GM10266 (cell line): ENCODE measurements at regions not wholly inside any gene's neighbourhood (a gene's known extent, or its start where the extent isn't known, plus 50 kb on each side); places are given as distances from the start of the nearest gene placed in this dataset.

Source experiments
- DNase-seq: peaks from one replicate; pipeline ENCODE4 v3.0.0; 2012; ENCODE audit errors: extremely low spot score
- CTCF ChIP-seq: IDR thresholded peaks from 2 replicates; pipeline ENCODE4 v1.5.1; 2012; ENCODE audit warnings: mild to moderate bottlenecking, low read depth; ENCODE audit not compliant: control insufficient read depth, insufficient read depth; ENCODE audit errors: missing control alignments

GRCh38 chrX:150155436-150156035, 207.6 kb upstream of the MAMLD1 start:
- no peak for DNase-seq
- TF ChIP-seq CTCF = no peak

GRCh38 chrX:150156615-150157014, 206.5 kb upstream of the MAMLD1 start:
- TF ChIP-seq CTCF = no peak
- no peak for DNase-seq

- no peak for TF ChIP-seq CTCF
- DNase-seq = no peak
These were observed 205.8 kb upstream of the MAMLD1 start for GRCh38 chrX:150157291-150157690.

- no peak for TF ChIP-seq CTCF
- no peak for DNase-seq
These were observed 204.4 kb upstream of the MAMLD1 start for GRCh38 chrX:150158554-150159332.

GRCh38 chrX:150159537-150159936, 203.6 kb upstream of the MAMLD1 start:
- no peak for DNase-seq
- no peak for TF ChIP-seq CTCF

GRCh38 chrX:150160656-150161055, 202.5 kb upstream of the MAMLD1 start:
- DNase-seq = no peak
- TF ChIP-seq CTCF = no peak

- TF ChIP-seq CTCF = no peak
- DNase-seq = no peak
These were observed 201.9 kb upstream of the MAMLD1 start for GRCh38 chrX:150161193-150161592.
